ENCODE measurements at regions not wholly inside any gene's neighbourhood (a gene's known extent, or its start where the extent isn't known, plus 50 kb on each side); places are given as distances from the start of the nearest gene placed in this dataset.
"Not testable (repeated sequence)": the region's sequence is repeated elsewhere in the genome, so short reads cannot be mapped to it uniquely, and the experiment has no call there.

DNA sequence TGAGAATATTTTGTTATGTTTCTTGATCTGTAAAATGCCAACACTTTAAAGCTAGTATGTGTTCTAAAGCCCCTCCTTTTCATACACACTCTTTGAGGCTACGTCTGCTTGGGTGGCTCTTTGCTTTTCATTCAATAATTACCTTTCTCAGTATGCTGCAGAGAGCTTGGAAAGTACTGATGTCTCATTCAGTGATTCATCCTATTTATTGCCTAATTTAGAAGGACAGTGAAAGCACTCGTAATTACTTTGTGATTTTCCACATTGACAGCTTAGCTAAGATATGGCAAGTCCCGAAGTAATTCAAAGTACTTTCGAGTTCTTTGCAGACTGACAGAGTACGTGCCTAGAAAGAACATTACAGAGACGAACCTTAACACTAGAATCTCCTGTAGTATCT is 57.2 kb downstream of the BMP15 start:
- no peak for DNase-seq

DNA sequence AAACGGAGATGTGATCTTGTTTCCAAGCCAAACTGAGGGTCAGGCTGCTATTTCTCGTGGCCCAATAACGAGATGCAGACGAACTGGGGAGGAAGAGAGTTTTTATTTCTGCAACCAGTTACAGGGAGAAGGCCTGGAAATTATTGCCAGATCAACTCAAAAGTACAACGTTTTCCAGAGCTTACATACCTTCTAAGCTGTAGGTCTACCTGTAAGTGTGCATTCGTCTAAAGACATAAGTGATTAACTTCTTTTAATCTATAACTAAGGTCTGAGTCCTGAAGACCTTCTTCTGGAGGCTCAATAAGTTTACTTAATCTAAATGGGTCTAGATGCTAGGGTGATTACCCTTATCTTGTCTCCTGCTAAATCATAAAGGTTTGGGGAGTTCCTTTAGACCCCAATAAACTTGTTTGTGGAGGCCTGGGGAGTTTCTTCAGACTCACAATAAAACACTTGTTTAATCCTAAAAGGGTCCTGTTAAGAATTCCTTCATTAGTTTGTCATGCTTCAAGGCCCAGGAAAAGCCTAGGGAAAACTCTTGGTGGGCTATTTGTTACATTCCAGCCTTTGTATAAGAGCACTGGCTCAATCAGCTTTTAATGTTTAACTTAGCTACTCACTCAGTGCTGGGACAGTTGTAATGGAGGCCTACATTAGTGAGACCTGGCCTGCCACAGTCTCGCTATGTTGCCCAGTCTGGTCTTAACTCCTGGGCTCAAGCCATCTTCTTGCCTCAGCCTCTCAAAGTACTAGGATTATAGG is 58.5 kb downstream of the BMP15 start:
- DNase-seq, result not testable (repeated sequence)

DNA sequence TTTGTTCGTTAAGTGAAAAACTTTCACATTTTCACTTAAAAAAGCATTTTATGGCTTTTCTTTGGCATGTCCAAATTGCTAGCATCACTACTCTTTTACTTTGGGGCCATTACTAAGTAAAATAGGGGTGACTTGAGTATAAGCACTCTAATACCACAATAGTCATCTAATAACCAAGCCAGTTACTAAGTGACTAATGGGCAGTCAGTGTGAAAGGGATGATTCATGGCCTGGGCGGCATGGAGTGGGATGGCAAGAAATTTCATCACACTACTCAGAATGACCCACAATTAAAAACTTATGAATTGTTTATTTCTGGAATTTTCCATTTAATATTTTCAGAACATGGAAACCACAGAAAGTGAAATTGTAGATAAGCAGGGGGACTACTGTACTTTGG is 60.9 kb downstream of the BMP15 start:
- no peak for DNase-seq

DNA sequence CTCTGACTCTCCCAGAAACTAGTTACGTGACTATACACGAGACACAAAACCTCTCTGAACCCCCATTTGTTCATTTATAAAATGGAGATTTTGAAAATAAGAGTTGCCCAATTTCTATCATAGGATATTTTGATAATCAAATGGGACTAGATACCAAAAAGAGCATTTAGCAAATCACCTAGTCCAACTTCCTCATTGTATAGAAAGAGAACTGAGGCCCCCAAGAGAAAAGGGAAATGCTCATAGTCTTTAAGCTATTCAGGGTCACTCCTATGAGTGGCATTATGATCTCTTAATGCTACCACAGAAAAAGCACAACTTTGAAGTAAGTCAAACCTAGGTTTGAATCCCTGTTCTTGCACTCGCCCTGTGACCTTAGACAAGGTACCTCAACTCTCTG is 62.7 kb downstream of the BMP15 start:
- no peak for DNase-seq

DNA sequence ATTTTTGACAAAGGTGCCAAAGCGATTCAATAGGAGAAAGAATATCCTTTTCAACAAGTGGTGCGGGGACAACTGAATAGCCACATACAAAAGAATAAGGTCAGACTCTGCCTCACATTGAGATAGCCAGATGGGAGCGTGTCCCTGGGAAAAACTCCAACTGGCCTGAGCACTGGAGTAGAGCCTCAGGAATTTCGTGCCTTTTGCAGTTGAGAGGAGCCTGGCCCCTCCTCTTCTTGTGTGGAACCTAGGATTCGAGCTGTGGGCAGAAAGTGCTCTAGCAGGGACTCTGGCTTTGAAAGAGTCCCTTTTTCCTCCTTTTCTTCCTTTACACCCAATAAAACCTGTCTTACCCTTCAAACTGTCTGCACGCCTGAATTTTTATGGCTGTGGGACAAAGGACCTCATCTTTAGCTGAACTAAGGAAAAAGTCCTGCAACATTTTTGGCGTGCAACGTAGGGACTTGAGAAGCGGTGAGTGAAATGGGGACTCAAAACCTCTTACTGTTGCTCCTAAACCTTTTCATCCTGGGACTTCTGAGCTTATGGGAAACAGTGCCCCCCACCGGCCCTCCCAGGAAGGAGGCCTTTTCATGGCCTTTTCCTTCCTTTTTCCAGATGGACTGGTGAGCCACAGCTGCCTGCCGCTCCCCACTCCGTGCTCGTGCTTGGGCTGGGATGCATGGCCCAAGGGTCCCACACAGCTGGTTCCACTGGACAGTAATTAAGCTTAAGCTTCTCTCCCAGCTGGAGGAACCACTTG is 68.6 kb downstream of the BMP15 start:
- no peak for DNase-seq

DNA sequence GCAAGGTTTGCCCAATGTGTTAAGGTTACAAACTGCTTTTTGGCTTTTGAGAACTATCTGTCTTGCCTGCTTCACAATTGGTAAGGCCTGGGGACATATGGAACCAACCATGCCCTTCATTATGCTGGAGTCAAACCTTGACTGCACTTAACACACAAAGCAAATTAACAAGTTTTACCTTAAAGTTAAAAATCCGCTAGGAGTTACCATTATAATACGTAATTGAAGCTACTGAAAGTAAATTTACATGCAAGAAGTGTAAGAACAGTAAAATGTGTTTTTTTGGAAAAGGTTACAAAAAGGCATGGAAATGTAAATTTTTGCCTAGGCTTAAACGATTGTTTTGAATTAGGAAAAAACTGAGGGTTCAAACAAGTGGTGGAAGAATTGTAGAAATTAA is 69.7 kb downstream of the BMP15 start:
- DNase-seq, result no peak

GRCh38 chrX:50988649-50989048 is 78.1 kb downstream of the BMP15 start:
- DNase-seq, result peak; percentile 0

DNA sequence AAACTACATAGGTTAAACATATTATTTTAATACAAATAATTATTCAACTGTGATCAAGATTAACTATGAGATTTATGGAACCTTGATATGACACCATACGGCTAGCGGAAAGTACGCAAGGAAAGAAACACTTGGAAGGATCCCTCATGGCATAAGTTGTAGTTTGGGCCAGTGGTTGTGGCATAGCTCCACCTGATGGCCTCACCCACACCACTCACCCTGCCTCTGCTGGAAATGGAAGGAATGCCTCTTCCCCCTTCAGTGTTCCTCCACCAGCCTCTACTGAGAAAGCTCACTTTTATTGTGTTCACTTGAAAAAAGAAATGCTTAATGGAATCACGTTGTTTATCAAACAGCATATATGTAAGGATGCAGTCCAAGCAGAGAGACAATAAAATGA is 86.4 kb downstream of the BMP15 start:
- no peak for DNase-seq

DNA sequence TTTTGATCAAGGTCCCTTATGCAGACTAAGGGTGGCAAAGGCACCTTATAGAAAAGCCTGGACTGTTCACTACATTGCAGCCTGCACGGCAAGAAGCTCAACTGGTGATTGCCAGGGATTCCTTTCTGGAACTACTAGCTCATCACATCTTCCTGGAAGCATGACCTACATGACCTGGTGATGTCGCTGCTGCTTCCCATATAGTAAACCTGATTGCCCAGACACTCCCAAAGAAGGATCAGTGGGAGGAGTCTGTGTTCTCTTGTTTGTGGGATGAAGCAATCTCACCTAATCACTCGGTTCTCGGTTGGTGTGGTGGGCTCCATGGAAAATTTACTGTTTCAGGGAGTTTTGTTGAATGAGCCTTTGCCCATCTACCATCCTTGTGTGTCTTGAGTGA is 89.8 kb downstream of the BMP15 start:
- not testable (repeated sequence) for DNase-seq

DNA sequence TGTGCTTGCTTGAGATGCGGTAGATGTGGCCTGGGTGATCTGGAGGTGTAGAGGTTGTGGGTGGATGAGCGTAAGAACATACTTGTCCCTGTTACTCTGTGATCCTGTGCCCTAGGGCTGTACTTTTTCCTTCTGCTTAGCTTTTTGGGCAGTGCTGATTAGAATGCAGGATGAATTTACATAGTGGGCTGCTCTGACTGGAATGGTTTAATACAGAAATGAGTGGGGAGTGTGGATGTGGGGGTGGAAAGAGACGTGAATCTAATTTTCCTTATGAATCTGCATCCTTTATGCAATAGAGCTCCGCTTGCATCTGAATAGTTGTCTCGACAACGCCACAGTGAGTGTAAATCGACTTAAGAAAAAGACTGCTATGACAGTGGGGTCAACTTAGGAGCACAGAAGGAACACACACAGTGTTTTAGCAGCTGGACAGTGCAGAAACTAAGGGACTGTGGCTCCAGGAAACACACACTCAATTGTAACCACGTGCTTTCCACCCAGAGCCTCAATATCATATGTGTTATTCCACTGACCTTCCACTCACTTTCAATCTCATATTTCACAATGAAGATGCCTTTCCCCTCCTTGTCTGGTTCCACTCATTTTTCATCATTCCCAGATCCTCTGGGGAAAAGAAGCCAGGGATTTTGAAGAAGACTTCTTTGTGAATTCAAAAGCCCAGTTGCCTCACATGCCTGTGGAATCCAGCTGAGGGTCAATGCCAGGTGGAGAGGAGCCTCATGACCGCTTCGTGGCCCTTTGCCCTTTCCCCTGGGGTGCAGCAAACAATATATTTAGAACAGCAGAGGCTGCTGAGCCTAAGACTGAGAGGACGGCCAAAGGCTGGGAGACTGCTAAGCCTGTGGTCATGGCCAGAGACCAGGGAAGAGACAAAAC is 91.4 kb downstream of the BMP15 start:
- DNase-seq, result not testable (repeated sequence)

DNA sequence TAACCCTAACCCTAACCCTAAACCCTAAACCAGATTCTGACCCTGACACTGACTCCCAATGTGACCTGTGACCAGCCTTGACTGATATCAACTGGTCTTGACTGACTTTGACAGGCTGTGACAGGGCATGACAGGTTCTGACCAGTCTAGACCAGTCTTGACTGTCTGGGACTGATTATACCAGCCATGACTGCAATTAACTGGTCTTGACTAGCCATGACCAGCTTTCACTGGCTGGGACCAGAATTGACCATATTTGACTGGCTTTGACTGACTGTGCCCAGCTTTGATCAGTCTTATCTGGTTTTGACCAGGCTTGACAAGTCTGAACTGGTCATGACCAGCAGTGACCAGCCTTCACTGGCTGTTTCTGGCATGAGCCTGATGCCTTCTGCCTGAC is 95.5 kb downstream of the BMP15 start:
- DNase-seq, result no peak

DNA sequence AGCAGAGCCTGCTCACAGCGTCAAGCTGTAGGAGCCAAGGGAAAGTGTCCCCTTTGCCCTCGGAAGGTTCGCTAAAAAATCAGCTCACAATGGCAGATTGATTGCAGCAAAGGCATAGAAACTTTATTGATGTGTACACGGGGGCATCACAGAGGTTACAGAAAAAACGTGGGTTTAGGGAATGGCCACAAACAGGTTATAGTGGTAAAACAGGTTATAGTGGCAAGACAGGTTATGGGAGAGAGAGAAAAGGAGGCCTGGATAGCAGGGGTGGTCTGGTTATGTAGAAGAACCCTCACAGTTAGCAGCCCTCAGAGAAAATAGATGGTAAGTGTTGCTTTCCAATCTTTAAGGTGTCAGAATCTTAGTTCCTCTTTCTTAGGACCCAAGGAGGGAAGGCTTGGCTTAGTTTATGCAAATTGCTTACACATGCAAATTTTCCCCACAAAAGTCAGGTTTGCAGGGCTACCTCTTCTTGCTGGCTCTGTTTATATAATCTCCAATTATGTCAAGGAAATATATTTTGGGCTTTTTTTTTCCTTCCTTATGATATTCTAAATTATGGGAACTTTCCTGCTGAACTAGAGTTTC is 113.7 kb downstream of the BMP15 start:
- DNase-seq, result no peak

DNA sequence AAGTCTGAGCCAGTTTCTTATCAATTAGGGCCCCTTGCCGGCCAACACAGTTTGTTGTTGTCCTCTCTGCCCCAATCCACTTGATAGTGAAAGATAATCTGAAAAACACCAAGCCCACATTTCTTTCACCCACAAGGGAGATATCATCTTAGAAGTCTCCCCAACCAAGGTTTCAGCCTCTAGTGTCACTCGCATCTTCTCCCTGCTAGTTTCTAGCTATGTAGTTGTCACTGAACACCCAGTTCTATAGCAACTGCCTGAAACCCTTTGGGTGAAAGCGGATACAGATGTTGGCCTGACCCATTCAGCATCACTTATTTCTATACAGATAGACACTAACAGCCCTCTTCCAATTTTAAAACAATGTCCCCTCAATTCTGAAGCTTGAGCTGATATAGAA is 116.3 kb downstream of the BMP15 start:
- no peak for DNase-seq

- no peak for DNase-seq
These were observed 125.2 kb downstream of the BMP15 start for GRCh38 chrX:51035746-51036145.

DNA sequence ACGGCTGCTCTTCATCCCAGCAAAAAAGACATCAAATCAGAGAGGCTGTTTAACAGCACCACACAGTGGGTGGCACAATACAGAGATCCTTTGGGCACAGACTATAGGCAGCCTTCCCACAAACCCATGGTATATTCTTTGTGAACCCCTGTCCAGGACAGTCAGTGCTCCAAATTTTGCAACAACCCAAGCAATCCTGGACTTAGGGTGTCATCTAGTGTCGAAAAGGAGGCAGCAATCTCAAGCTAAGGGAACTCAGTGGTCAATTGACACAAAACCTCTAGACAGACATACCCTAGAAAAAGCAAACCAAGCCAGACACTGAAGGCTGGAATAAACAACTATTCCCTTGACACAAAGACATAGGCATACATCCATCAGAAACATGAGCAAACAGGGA is 137.4 kb downstream of the BMP15 start:
- no peak for DNase-seq

DNA sequence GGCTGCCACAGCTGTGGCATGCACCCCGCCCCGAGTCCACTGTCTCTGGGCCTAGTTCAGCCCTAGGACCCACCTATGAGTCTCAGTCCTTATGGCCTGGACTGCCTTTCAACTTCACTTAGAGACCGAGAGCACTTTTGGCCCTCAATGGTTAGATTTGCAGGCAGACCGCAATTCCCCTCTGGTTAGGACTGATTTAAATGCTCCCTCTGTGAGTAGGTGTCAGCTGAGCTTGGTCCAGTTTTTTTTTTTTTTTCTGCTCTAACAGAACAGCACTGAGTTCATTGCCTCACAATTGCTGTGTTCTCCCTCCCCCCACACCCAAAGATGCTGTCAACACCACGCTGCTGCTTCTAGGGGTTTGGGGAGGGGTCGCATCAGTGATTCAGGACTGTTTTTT is 143.2 kb downstream of the BMP15 start:
- no peak for DNase-seq

DNA sequence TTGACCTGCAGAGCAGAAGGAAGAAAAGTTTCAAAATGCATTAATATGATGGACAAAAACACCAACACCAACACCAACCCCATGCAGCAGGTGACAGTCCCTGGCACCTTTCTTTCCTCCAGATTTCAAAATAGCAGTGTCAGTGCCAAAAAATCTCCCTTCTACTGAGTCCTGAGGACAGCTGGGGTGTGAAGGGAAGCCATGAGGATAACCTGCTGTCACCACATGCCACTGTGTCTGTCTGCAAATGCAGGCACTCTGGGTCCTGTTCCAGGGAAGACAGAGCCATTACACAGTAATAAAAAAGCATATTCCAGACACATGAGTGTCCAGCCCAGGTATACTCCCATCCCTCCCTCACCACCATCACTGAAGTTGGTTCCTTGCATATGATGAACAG is 187.5 kb downstream of the BMP15 start:
- DNase-seq, result no peak

GRCh38 chrX:51119058-51119926 is 208.8 kb downstream of the BMP15 start:
- DNase-seq, result not testable (repeated sequence)

- DNase-seq, result not testable (repeated sequence)
These were observed 206.9 kb upstream of the NUDT10 start for GRCh38 chrX:51125743-51126142.

GRCh38 chrX:51144828-51145442 is 187.7 kb upstream of the NUDT10 start:
- DNase-seq, result peak; percentile 21

DNA sequence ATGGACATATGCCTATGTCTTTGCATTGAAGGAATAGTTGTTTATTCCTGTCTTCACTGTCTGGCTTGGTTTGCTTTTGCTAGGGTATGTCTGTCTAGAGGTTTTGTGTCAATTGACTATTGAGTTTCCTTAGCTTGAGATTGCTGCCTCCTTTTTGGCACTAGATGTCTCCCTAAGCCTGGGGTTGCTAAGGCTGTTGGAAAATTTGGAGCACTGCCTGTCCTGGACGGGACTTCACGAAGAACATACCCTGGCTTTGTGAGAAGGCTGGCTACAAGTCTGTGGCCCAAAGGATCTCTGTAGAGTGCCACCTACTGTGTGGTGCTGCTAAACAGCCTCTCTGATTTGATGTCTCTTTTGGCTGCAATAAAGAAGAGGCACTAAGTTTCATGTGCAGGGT is 183.8 kb upstream of the NUDT10 start:
- no peak for DNase-seq

DNA sequence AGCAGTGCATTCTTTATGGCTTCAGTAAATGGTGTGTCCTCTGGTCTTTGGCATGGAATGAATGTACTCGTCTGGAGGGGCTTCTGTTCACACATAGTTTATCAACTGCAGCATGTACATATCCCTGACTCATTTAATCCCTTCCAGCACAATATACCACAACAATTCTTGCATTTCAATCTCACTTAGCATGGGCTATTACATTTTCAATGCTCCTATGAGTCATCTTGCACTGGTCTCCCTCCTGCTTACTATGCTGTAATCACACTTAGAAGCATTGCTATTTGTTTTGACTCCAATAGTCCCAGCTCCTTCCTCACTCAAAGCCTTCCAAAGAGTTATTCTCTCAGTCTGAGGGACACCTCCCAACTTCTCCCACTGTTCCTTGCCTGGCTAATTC is 180.9 kb upstream of the NUDT10 start:
- DNase-seq, result no peak

All from NCI-H1105 treated with DMSO at 0.1 percent for 48 hours (cell line).